HG03457 (cell line): ENCODE measurements at regions not wholly inside any gene's neighbourhood (a gene's known extent, or its start where the extent isn't known, plus 50 kb on each side); places are given as distances from the start of the nearest gene placed in this dataset.

Experiments
- ATAC-seq: cut with Tn5 transposase; IDR thresholded peaks from one replicate; pipeline ENCODE4 v1.9.1; 2021; ENCODE audit warnings: moderate number of reproducible peaks; ENCODE audit not compliant: unreplicated experiment

DNA sequence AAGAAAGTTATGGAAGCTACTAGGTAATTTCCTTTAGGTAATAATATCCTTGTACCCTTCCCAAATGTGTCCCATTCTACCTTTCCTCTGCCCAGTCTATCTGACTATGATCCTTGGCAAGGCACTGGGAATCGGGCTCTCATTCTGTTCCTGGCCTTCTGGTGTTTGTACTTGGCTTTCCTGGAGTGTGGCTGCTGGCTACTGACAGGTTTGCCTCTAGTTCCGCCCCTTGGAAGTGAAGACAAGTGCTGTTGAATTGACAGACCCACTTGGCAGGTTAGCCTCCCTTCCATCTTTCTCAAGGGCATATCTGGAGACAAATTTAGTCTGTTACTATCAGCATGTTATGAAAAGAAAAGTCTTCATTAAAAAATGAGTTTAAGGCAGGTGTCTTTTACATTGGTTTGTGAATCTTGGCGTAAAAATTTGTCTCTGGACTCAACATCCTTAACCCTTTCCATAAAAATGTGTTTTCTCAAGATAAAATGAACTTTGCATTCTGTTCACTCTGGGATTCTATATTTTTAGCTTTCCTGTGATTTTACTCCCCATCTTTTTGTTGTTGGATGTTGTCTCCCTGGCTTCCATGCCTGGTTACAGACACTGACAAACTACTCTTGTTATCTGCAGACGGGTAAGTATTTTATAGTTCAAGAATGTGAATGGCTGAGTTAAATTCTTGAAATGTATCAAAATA, 287.4 kb upstream of the PDGFD start:
- no peak for ATAC-seq

DNA sequence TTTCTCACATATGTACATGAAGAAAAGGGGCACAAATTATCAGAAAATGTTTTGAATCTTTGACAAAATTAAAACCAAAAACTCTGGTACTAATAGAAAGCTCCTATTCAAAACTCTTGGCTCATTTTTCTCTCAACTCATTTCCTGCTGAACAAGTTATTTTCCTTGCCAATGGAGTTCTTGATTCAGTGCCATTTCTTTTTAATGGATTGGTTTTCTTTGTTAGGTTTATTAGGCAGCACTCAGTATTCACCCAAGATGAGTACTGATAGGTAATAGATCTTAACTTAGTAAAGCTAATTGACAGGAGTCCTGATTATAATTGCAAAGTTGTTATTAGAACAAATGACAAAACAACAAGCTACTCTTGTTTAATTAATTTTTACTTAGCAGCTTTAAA, 279.4 kb upstream of the PDGFD start:
- no peak for ATAC-seq

DNA sequence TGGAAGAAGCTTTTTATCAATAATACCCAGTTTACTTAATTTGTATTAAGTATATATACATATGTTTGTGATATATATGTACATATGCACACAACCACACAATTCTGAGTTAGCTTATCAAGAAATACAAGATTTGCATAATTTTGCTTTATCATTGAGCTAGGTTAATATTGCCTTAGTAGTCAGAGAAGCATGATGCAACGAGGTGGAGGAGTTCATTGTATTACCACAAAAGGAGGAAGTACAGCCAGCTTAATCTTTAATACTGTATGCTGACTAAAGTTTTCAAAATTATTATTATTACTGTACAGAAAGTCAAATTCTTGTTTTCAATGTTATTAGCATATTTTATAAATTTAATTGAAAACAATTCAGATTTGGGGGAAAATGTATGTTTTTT, 278.4 kb upstream of the PDGFD start:
- no peak for ATAC-seq

DNA sequence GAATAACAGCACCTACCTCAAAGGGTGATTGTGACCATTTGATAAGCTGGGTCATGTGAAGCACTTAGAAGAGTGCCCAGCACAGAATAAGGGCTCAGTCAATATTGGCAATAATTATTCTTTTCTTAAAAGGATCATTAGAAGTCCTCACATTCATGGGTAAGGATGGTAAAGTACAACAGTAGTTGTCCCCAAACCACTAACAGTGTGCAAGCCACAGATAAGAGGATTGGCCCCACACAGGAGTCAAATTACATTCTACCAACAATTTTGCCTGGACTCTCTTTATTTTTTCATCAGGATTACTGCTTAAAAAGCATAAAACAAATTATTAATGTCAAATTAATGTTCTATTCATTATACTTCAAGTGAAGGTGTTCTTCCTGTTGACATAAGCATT, 271.5 kb upstream of the PDGFD start:
- ATAC-seq = no peak

DNA sequence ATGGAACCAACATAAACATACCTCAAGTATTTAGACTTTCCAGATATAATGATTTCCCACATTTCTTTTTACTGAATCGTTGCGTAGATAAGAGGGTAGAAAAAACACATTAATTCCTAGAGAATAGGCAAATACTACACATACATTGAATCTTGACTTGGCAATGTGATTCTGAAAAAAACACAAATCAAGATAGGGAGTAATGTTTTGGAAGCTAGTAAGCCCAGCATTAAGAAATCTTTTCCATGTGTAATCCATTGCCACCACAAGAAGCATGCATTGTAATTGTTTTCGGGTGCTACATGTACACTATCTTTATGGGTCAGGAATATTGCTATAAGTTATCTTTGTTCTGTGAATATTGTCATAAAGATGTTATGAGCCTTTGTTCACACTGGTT, 269.8 kb upstream of the PDGFD start:
- ATAC-seq = no peak

DNA sequence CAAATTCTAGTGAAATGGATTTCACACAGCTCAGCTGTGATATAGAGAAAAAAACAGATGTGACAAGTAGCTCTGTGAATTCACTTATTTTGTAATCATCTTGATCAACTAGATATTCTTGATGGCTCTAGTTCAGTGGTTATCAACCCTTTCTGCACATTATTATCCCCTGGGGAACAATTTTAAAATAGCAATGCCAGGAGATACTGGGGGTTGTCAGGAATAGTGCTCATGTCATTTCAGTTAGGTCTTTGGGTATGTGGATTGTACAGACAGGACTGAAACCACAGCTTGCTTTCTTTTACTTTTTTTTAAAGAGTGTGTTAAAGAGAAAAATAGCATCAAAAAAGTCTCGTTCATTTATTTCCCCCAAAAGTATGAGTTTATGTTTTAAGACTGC, 269.0 kb upstream of the PDGFD start:
- ATAC-seq = no peak

DNA sequence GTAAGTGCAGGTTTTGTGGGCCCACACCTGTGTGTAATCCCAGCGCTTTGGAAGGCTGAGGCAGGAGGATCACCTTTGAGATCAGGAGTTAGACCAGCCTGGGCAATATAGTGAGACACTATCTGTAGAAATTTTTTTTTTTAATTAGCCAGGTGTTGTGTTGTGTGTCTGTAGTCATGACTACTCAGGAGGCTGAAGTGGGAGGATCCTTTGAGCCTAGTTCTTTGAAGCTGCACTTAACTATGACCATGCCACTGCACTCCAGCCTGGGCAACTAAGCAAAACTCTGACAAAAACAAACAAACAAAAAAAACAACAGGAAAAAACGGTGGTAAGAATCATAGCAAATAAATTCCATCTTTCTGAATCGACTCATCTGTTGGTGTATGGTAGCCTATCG, 268.6 kb upstream of the PDGFD start:
- no peak for ATAC-seq

DNA sequence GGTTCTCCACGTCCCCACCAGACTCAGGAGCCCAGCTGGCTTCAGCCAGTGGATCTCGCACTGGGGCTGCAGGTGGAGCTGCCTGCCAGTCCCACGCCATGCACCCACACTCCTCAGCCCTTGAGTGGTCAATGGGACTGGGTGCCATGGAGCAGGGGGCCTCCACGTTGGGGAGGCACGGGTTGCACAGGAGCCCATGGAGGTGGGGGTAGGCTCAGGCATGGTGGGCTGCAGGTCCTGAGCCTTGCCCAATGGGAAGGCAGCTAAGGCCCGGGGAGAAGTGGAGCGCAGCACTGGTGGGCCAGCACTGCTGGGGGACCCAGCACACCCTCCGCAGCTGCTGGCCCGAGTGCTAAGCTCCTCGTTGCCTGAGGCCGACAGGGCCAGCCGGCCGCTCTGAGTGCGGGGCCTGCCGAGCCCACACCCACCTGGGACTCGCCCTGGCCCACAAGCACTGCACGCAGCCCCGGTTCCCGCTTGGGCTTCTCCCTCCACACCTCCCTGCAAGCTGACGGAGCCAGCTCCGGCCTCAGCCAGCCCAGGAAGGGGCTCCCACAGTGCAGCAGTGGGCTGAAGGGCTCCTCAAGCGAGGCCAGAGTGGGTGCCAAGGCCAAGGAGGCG, 258.5 kb upstream of the PDGFD start:
- no peak for ATAC-seq

DNA sequence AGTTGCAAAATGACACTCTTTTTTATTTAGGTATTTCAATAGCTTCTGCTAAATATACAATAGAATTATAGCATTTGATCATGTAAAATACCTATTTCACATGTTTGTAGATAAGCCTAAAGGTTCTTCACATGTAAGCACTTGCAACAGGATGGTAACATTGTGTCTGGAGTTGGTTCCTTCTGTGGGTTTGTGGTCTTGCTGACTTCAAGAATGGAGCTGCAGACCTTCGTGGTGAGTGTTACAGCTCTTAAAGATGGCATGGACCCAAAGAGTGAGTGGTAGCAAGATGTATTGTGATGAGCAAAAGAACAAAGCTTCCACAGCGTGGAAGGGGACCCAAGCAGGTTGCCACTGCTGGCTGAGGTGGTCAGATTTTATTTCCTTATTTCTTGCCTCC, 246.4 kb upstream of the PDGFD start:
- ATAC-seq = no peak

DNA sequence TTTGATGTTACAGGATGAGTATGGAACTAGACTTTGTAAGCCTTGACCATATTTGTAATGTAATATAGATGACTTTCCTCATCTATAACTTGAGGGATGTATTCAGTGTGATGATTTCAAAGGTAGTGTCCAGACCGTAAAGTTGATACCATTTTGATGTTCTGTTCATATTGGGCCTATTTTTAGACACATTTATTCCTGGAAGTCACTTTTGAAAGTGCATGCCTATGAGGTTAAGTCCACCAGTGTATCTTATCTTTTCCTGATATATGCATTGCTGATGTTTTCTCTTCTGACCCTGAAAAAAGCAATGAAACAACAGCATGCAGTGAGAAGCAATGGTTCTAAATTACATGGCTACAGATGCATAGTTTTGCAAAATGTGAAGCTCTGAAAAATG, 244.7 kb upstream of the PDGFD start:
- ATAC-seq = no peak

DNA sequence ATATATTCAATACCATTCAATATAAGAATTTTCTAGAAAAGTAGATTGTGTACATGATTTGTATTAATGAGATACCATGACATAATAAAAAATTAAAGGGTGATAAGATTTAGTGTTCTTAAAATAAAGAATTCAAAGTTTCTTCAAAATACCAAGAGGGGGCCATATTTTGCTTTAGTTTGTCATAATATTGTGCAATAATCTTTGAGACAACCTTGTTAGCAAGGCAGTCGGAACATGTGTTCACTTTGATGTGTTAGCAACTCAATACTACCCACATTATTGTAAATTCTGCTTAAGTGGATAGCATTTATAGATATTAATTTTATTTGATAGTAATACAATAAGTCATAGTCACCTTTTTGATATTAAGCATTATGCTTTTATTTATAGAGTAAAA, 241.3 kb upstream of the PDGFD start:
- no peak for ATAC-seq

DNA sequence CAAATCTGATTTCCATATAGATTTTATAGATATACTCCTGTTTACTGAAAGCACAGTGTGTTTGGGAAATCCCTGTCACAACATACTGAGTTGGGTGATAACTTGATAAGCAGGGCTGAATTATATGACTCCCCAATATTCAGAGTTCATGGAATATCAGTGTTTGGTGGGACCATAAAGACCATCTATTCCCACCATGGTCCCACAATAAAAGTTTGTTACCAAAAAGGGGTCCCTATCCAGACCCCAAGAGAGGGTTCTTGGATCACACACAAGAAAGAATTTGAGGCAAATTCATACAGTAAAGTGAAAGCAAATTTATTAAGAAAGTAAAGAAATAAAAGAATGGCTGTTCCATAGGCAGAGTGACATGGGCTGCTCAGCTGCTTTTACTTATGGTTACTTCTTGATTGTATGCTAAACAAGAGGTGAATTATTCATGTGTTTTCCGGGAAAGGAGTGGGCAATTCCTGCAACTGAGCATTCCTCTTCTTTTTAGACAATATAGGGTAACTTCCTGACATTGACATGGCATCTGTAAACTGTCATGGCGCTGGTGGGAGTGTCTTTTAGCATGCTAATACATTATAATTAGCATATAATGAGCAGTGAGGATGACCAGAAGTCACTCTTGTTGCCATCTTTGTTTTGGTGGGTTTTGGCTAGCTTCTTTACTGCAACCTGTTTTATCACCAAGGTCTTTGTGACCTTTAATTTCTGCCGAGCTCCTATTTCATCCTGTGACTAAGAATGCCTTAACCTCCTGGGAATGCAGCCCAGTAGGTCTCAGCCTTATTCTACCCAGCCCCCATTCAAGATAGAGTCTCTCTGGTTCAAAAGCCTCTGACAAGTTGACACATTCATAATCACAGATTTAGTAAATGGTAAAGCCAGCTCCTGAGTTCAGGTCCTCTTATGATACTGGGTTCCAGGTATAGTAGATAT, 240.6 kb upstream of the PDGFD start:
- no peak for ATAC-seq

DNA sequence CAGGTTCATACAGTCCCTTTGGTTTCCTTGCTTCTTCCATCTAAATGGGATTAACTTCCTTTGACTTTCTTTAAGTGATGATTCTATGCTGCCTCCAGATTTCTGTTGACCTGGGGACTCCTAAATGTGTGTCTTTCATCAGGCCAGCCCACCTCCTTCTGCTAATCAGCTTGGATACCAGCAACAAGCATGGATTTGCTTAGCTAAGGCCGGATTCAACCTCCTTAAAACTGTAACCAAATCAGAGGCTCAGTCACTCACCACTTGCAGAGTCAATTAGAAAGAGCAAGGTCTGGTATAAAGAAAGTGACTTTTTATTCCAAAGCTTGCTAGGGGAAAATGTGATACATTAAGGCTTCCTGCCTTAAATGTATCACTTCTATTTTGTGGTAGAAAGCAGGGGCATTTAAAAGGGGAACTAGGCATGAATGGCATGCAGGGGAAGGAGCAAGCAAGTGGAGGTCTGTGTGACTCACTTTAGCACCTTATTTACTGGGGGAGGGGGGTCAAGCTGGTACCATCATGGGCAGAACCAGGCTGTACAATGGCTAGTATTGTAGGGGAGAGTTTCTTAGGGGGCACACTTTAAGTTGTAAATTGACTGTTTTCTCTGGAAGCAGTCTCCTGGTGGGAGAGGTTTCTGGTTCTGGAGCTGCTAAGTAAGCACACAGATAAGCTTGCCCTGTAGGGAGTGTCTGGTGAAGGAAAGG, 239.0 kb upstream of the PDGFD start:
- no peak for ATAC-seq

DNA sequence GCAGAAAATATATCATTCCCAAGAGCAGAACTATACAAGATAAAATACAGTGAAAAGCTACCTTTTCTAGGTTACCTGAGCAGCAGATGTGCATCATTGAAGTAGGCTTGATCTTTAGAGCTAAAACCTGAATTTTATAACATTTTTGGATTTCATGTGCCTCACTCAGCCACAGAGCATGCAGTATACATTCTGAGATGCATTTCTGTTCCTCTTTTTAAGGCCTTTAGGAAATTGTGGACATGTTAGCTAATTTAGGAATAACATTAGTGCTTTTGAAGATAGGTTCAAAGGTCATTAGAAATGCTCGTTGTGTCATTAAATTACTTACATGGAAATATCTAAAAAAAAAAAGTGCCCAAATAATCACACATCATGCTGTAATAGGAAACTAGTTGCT, 230.6 kb upstream of the PDGFD start:
- ATAC-seq = no peak

DNA sequence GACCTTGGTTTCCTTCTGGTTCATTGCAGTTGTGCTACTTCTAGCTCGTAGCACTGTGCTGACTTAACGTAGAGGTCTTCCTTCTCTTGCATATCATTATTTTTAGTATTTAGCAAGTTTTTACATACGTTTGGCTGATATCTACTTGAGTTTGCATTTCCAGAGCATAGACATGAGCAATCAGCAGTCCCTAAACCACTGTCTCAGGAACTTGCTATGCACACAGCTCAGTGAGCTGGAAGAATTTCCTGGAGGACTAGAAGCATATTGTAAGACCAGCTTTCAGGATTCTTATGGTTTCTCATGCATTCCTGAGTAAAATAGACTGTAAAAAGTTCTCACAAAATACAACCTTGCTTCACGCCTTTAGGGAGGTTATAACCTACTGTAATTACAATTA, 226.7 kb upstream of the PDGFD start:
- ATAC-seq = no peak

DNA sequence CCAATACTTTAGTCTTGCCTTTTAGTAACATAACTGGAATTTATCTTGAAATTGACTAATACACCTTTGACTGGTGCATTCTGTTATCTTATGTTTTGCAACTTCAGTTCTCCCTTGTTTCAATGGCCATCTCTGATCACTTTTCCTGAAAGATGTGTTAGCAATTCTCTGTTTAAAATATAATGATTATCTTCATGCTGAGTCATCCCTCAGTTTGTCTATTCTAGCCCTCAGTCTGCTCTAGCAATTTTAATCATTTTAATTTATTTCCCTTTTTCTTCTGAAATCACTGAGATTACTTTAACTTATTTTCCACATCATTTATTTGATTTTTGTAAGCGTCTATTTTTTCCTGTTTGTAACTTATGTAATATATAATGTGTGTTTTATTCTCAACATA, 221.9 kb upstream of the PDGFD start:
- no peak for ATAC-seq

DNA sequence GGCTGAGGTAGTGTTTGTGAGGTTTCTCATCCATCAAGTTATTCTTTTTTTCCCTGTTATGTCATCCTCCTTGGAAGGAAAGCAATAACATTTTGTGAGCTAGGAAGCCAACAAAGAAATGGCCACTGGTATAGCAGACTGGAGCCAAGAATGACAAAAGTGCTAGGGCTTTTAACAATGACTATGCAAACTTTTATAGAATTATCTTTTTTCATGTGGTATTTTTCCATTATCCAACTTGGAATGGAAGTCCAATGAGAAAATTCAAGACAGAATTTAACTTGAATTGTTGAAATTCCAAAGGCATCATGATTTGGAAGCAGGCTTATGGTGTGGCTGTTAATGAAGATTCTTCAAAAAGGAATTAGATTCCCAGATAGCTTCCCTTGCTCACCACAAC, 216.4 kb upstream of the PDGFD start:
- no peak for ATAC-seq

DNA sequence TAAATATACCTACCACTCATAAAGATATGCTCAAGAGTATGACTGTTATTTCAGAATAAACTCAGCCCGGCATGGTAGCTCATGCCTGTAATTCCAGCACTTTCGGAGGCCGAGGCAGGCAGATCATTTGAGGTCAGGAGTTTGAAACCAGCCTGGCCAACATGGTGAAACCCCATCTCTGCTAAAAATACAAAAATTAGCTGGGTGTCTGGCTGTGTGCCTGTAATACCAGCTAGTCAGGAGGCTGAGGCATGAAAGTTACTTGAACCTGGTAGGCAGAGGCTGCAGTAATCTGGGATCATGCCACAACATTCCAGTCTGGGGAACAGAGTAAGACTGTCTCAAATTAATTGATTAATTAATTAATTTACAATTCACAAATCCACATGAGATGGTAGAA, 208.2 kb upstream of the PDGFD start:
- no peak for ATAC-seq

DNA sequence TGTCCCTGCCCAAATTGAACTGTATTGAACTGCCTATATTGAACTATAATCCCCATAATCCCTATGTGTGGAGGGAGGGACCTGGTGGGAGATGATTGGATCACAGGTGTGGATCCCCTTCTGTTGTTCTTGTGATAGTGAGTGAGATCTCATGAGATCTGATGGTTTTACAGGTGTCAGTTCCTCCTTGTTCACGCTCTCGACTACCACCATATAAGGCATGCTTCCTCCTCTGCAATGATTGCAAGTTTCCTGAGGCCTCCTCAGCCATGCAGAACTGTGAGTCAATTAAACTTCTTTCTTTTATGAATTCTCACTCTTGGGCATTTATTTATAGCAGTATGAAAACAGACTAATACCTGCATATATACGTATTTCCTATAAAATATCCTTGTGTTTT, 206.5 kb upstream of the PDGFD start:
- ATAC-seq = no peak

DNA sequence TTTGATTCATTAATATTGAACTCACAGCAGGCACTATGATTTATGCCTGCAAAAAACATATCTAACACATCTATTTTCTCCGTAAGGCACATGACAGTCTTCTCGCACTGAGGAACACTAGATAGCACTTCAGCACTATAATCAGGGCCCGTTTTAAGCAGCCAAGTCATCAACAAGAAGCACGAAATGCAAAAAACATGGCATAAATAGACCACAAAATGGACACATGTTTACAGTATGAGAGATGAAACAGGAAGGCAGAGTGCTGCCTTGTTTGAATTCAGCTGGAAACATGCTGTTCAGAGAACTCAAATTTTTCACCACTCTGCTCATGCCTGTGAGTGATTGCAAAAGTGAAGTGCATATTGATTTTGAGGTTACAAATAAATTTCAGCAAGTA, 205.8 kb upstream of the PDGFD start:
- no peak for ATAC-seq

DNA sequence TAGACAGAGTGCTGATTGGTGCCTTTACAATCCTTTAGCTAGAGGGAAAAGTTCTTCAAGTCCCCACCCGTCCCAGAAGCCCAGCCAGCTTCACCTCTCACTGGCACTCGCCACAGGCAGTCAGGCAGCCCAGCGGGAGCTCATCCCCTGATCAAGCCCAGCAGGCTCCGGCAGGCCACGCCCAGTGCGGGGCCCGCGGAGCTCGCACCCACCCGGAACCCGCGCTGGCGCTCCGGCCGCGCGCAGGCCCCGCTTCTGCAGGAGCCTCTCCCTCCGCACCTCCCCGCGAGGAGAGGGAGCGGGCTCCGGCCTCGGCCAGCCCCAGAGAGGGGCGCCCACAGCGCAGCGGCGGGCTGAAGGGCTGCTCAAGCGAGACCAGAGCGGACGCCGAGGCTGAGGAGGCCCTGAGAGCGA, 202.4 kb upstream of the PDGFD start:
- no peak for ATAC-seq
